CD4-positive, alpha-beta T cell treated with Interleukin-2 at 100 ng/mL for 4 hours (primary cell): ENCODE measurements at regions not wholly inside any gene's neighbourhood (a gene's known extent, or its start where the extent isn't known, plus 50 kb on each side); places are given as distances from the start of the nearest gene placed in this dataset.

Experiments used
- DNase-seq: peaks from one replicate; pipeline ENCODE4 v3.0.0-alpha.2; 2020; ENCODE audit warnings: low spot score

DNA sequence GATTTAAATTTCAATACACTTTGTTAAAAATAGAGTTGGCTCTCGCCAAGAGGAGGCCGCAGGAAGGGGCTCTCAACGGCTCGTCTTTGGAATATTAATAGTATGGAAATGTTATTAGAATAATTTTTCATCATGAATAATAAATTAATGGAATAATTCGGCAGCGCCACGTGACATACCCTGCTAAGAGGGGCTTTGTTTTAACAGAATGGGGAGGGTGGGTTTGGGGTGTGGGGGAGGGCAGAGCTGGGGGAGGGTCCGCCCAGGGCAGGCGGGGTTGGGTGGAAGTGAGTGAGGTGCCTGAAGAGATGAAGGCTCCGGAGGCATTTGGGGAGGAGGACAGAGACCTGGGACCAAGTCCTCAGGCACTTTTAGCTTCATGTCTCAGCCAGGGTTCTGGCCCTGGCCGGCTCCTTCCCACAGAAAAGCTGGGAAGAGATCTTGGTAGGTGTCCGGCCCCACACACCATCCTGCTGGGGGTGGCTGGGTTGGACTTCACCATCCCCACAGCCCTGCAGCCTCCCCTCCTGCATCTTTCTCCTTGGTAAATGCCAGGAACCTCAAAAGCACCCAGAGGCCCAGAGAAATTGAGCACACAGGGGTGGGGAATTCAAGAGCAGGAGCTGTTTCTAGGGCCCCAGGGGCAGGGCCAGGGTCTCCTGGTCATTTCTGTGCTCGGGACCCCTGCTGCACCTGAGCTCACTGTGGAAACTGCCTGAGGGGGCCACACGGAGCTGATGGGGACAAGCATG is 93.6 kb upstream of the BHLHE23 start:
- DNase-seq, result no peak

DNA sequence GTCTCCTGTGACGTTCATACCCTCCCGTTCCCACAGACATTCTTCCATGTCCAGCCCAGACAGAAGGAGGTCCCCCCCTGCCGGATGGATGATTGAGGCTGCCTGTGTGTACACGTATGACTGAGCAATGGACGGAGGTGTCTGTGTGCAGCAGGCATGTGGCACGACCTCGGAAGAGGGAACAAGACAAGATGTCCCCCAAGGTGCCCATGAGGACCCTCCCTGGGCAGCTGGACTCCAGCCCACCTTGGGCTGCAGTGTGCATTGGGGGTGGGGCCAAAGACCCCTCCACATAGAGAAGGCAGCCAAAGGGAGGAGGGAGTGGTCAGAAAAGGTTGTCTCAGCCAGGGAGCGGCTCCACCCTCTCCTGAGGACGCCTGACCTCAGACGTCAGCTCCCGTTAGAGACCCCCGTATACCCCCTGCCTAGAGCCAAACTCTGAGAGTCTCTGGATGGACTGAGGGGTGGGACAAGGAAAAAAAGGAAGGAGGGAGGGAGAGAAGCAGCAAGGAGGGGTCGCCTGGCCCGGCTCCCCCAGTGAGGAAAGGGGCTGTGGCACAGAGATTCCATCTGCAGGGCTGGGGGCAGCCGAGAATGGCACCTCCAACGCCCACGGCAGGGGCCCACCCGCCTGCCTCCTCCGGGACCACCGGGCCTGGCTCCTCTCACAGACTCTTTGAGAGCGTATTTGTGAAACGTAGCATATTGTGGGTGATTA is 92.9 kb upstream of the BHLHE23 start:
- no peak for DNase-seq

DNA sequence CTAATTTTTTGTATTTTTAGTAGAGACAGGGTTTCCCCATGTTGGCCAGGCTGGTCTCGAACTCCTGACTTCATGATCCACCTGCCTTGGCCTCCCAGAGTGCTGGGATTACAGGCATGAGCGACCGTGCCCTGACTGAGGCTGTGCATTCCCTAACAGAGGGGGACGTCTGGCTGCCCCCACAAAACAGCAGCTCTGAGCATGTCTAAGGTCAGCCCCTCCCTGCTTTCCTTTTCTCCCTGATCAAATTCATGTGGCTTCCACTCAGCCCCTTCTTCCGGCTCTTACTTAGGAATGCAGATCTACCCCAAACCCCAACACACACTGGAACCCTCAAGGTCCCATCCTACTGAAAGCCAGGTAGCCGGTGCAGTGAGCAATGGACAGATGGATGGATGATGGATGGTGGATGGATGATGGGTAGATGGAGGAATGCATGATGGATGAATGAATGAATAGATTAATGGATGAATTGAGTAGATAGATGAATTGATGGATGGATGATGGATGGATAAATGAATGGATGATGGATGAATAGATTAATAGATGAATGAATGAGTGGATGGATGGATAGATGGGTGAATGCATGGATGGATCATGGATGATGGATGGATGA is 91.5 kb upstream of the BHLHE23 start:
- DNase-seq, result no peak

DNA sequence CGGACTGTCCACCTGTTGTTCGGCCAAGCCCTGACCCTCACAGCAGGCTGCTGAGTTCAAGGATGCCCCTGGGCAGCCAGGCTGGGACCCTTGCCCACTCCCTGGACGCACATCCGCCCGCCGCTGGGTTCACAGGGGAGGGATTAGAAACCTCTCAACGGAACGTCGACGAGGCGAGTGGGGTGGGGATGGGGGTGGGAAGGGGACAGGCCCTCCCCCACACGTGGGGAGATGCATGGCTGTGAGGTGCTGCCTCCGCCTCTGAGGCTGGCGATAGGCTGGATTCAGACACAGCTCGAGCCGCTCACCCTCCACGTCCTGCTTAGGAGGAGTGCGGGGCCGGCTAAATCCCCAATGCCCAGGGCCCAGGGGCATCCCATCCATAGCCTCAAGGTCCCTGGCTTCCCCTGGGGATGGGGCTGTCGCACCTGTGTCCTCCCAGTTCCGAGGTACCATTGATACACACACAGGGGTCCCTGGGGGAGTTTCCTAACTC is 90.6 kb upstream of the BHLHE23 start:
- DNase-seq, result no peak

DNA sequence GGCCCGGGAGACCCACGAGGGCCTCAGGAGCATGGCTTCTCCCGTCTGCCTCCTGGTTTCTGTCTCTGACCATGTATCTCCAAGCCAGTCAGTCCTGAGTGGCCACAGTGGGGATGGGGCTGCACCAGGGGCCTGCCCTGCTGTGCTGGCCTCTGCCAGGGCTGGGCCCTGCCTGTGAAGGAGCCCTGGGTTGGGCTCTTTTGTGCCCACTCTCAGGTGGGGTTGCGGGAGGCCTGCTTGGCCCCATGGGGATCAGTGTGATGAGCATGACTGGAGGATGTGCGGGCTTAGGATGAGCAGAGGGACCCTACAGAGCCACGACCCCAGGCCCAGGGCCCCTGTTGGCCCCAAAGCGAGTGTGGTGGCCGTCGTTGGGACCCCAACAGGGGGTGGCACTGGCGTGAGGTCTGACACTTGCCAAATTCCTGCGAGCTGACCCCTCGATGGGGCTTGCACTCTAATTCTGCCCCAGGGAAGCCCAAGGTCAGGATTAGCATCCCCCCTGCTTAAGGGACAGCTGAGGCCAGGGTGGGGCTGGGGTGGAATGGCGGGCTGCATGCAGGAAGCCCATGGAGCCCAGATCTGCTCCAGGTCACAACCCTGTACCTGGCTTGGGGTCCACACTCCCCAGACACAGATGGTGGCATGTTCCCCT is 90.0 kb upstream of the BHLHE23 start:
- no peak for DNase-seq

DNA sequence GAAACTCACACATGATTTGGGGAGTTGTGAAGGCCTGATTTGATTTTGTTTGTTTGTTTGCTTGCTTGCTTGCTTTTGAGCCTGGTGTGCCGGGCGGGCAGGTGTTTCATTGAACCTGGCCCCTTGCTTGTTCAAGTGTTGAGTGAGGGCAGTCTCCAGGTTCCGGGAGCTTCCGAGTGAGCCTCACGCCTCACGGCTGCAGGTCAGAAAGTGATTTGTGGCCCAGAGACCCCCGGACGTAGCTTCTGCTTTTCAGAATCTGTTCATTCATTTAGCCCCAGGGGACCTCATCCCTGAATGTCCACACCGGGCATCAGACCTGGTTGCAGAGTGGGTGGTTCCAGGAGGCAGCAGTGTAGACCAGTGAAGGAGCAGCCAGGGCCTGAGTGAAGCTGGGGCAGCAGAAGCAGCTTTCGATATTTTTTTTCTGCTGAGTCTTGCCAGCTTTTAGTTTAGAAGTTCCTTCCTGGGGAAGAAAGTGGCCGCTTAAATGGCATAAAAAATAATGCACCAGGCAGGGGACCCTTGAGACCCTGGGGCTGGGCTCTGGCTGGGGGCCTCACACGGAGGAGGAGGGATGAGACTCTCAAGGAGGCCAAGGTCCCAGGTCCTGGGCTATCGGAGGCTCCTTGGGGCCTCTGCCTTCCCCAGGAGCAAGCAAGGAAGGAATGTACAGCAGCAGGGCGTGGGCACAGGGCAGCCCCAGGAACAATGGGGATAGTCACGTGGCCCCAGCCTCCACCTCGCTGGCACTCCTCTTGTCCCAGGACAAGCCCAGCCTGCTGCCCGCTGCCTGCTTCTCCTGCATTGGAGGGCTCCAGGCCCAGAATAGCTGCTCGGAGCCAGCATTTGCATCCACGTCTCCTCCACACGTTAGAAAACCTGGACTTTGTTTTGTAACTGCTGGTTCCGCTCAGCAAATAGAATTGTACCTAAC is 89.2 kb upstream of the BHLHE23 start:
- no peak for DNase-seq

DNA sequence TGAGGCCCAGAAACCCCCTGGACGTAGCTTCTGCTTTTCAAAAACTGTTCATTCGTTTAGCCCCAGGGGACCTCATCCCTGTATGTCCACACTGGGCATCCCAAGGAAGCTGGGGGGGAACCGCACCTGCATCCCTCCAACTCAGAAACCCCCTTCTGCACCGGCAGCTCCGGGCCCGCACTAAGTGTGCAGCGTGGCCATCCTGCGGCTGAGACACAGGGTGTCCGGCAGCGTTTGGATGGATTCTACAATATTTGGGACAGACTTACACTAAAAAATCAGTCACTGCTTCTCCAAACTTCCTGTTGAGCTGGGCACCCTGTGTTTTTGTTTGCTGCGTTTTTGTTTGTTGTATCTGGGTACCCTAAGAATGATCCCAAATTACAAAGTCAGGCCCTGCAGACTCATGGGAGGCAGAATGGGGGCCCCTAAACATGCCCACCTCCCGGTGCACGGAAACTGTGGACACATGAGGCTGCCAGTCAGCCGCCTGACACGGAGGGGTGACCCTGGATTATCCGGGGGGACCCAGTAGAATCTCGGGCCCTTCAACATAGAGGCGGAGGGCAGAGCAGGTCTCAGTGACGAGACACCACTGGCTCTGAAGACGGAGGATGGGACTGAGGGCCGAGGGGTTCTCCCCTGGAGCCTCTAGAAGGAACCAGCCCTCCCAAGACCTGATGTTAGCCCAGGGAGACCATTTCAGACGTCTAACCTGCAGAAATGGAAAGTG is 88.2 kb upstream of the BHLHE23 start:
- DNase-seq, result no peak

DNA sequence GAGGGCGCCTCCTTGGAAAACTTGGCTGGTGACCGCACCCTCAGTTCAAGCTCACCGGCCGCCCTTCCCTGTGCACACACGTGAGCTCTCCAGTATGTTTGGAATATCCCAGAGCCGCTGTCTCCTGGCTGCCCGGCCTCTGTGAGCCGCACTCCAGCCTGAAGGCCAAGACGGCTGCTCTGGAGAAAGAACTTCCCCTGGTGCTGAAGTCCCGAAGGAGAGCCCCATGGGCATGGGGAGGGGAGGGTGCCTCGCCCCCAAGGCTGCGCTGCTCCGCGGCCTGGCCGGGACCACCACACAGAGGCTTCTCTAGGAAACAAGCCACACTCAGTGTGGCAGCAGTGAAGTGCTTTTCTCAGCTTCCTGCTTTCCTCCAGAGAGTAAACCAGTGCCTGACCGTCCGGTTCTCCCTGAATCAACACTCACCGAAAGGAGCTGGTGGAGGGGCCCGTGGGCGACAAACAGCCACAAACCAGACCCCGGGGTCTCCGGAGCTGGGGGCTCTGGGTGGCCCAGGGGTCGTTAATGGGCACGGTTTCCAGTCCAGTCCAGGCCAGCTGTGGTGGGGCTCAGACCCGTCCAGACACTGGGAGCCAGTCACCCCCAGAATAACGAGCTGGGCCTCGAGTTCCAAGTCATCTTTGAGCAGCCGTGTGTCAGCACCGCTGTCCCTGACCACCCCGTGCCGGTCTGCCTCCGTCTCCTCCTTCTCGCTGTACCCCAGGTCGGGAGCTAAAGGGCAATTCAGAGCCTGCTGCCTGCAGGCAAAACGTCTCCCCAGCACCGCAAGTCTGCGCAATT is 87.4 kb upstream of the BHLHE23 start:
- no peak for DNase-seq

DNA sequence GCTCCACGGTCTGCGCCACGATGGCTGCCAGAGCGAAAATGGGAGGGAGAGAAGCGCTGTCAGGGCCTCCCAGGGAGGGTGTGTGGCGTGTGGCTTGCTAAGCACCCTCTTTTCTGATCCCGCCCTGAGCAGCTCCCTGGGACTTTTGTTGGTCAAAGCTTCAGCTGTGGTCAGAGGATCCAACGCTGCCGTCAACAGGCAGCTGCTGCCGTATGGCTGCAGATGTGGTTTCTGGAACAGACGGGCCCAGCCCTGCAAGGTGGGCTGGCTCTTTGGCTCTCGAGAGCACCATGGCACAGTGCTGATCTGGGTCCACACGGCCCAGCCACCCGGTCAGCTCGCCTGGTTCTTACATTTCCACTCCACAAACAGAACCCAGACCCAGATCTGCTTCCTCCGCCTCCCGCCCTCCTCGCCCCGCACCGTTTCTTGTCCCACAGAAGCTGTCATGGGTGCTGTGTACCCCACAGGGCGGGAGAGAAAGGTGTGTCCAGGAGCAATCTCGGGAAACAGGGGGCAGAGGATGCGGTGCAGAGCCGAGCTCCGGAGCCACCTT is 86.0 kb upstream of the BHLHE23 start:
- DNase-seq, result no peak

DNA sequence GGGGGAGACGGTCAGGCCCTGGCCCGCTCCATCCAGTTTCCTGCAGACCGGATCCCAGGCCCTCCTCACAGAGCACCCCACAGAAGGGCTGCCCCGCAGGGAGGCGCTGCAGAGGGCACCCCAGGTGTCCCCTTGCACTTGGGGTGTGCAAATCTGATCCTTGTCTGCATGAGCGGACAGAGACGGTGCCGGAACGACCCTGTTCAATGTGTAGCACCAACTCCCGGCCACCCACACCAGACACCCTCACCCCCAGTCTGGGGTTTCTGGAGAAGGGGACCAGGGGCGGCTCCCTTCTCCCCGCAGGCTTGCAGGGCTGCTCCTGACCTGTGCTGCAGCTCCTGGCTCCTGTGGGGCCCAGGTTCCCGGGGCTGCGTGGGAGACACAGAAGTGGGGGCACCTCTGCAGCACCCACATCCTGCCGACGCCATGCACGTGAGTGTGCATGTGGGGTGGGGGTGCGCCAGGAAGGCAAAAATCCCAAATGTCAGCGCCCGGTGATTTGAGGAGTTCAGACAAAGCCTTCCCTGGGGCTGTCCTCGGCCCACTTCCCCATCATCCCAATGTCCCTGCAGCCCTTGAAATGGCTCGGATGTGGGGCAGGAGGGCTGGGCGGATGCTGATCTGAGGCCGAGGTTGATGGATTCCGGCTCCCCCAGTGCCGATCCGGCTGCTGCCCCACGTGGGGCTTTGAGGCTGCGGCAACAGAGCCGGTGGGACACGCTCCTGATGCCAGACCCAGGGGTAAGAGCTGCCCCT is 85.3 kb upstream of the BHLHE23 start:
- no peak for DNase-seq

DNA sequence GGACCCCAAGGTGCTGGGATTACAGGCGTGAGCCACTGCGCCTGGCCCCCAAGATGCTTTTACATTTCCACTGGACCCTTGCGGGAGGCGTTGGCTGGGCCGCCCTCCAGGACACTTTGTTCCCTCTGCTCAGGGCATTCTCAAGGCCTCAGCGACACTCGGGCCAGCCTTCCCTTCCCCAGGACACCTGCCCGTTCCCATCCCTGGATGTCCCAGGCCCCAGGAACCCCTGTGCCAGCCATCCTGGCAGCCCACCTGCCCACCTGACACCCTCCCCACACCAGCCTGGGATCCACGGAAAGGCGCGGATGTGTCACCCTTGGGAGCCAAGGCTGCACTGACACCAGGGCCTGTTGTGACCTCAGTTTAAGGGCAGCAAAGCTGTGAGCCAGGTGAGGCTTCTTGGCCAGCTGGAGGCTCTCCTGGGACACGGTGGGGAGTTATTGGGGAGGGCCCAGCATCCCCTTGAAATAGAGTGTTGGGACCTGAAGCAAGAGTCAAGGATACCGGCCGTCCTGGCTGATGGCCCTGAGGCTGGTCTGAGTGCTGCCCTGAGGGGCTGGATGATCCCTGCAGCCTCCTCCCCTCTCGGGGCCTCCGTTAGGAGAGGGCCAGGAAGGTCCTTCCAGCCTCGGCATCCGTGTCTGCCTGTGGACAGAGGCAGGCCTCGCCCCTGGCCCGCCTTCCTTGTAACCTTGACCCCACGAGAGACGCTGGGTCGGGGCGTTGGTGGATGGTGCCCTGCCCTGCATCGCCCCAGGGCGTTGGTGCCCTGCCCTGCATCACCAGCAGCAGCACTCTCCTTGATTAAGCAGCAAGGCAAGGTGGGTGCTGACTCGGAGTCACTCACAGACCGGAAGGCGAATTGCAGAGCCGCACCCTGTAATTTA is 84.2 kb upstream of the BHLHE23 start:
- no peak for DNase-seq

DNA sequence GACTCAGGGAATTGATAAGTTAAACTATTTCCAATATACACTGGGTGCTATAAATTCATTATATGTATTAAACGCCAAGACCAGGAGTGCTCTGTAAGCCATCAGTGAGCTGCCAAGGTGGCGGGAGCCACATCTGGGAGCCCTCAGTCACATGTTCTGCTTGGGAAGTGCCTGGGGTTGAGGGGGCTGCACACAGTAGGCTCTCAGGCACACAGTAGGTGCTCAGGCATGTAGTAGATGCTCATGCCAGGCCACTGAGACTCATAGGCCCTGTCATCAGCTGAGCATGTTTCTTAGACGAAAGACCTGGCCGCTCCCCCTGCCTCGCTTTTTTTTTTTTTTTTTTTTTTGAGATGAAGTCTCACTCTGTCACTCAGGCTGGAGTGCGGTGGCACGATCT is 83.3 kb upstream of the BHLHE23 start:
- no peak for DNase-seq

DNA sequence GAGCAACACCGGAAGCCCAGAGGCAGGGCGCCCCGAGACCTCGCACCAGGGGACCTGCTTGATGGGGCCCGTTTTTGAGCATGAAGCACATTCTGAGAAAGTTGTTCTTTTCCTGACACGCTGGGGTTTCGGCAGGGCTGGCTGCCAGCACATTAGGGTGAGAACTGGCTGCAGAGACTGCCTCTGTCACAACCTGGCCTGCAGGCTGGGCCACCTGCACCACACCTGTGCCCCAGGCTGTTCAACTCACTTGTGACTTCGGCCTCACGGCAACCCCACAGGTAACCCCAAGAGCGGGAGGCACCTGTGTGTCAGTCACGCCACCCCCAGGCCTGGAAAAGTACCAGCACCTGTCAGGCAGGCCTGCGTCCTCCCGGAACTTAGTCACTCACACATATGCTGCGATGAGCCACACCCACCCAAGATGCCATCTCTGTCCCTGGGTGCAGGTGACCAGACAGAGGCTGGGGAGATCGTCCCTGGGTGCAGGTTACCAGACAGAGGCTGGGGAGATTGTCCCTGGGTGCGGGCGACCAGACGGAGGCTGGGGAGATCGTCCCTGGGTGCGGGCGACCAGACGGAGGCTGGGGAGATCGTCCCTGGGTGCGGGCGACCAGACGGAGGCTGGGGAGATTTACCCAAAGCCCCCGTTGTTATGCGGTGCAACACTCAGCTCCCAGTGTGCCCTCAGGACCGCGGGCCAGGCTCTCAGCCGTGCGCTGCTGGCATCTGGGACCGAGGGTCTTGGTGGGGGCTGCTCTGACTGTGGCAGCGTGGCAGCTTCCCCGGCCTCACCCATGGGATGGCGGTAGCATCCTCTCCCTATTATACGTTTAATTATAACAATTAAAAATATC is 82.5 kb upstream of the BHLHE23 start:
- DNase-seq, result no peak

DNA sequence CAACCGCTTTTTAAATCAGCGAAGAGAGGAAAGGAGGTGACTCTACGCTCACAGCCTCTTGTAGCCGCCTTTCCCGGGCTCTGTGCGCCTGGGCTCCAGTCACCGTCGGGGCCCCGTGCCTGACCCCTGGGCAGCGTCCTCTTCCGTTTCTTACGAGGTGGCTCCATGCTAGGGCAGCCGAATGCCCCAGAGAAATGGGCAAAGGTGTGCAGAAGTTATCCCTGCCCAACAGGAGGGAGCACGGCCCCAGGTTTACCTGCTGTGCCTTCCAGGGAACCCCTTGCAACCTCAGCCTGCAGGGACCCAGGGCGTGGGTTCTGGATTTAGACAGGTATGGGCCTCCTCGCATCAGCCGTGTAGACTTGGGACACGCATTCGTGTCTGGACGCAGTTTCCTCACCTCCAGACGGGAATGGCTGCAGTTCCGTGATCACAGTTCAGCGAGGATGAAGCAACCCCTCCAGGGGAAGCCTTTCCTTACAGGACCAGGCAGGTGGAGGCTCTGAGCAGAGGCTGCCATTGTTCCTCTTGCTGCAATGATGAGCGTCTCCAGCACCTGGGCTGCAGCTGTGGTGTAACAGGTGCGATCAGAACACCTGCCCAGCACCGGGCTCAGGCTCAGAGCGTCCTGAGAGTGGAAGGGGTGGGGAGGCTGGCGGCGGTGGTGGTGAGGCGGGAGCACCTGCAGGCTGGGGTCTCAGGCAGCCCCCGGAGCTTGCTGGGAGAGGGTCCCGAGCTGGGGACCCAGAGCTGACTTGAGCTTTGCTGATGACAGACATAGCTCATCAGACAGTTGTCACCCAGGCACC is 81.3 kb upstream of the BHLHE23 start:
- no peak for DNase-seq

DNA sequence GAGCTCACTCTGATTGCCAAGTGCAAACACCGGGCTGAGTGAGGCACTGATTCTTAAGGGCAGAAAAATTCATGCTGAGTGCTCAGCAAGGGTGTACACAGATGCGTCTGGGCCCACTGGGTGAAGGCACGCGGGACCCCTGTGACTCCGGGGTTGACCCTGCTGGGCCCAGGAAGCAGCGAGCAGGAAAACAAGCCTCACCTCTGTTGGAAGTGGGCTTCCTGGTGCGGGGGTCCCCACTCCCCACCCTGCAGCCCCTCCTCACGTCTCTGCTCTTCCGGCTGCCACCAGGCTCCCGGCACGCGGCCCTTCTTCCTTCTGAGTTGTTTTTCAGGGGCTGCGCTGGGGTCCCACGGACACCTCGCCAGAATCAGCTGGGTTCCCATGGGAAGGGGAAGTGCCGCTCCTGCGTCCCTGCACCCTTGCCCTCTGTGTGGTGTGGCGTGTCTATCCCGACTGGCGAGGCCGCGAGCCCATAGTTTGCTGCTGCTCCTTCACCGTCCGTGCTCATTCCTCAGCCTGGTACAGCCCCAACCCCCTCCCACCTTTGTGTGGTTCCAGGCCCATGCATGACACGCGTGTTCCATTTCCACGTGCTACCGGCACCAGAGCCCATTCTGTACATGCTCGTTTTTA is 80.6 kb upstream of the BHLHE23 start:
- no peak for DNase-seq
